HG03066 (cell line): ENCODE measurements at regions not wholly inside any gene's neighbourhood (a gene's known extent, or its start where the extent isn't known, plus 50 kb on each side); places are given as distances from the start of the nearest gene placed in this dataset.
A peak's percentile ranks its signal among the peaks of the same experiment; 100 is the strongest.
"Not testable (repeated sequence)": the region's sequence is repeated elsewhere in the genome, so short reads cannot be mapped to it uniquely, and the experiment has no call there.

Experiments
- ATAC-seq: cut with Tn5 transposase; IDR thresholded peaks from one replicate; pipeline ENCODE4 v1.9.1; 2021; ENCODE audit warnings: low read depth; ENCODE audit not compliant: unreplicated experiment

DNA sequence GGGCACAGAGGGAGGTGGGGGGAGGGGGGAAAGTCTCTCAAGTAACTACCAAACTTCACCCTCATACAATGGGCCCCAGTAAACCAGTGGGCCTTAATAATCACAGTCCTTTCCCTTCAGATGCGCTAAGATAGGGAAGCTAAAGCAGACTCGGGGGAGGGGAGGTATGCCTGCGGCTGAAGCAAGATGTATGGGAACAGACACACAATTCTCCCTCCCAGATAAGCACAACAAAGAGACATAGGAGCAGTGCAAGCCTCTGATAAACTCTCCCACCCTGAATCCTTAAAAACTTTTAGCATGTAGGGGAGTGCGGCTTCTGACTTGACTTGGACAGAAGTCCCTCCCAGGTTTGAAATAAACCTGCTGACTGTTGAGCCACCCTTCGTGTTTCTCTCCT, 54.7 kb downstream of the PROP1 start:
- ATAC-seq: not testable (repeated sequence)

DNA sequence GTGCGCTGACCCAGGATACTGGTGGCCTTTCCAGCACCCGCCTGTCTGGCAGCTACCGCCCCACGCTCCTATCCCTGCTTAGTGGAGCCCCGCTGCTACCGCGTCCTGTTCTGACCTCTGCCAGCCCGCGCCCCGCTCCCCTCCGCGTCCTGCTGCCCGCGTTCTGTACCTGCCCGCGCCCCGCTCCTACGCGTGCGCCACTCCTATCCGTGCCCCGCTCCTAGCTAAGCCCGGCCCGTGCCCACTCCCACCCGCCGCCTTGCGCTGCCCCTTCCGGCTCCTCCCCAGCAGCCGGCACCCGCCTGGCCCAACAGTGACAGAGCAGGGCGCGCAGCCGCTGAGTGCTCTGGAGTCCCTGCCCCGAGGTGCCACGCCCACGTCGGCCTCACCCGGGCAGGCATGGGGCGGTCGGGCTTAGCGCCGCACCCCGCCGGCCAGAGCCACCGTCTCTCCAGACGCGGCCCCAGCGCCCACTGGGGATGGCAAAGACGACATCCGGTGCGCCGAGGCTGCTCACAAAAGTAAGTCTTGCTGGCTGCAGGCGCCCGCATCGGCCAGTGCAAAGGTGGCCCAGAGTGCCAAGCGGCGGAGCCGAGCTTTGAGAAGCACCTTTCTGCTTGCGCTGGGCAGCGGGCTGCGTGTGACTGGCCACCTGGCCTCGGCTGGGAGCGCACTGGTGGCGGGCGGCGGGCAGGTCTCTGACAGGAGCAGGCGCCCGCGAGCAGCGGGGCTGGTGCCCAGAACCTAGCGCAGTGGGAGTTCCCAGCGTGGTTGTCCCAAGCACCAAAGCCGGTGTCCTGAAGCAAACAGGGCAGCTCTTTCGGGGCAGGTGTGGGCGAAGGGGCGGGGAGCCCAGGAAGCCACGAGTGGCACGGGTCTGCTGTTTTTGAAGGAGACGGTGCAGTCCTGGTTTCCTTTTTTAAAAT, 56.5 kb downstream of the PROP1 start:
- ATAC-seq: not testable (repeated sequence)

DNA sequence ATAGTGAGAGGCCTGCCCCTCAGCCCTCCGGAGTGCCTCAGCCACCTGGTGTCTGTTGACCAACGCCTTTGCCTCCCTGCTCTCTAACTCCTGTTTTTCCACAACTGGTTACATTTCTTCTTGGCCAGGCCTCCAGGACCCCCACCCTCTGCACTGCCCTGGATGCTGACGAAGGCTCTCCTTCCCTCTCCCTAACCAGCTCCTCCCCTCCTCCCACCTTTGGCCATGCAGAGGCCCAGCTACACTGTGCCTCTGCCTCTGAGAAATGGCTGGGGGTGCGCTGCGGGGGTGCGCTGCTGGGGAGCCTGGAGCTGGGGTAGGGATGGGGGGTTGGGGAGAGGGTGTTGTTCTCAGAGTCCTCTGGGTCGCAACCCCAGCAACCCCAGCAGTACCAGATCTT, 57.3 kb downstream of the PROP1 start:
- ATAC-seq: not testable (repeated sequence)

DNA sequence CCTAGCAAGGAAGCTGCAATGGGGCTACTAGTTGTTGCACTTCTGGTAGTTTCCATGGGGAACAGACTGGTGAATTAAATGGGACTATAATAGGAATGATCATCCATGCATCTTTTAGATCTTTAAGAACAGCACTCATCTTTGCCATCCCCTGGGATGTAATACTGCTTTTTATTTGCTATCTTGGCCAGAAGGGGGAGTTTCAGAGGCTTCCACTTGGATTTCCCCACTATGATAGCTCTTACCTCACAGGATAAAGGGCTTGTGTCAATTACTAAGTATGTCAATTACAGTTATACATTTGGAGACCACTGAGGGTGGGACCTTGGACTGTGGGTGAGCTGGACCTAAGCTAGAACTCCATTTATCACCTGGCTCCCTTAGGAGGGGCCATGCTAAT, 61.8 kb downstream of the PROP1 start:
- not testable (repeated sequence) for ATAC-seq

- ATAC-seq: not testable (repeated sequence)
Measured at GRCh38 chr5:177930269-177931022, 65.6 kb downstream of the PROP1 start.

GRCh38 chr5:177929618-177930017, 66.4 kb downstream of the PROP1 start:
- ATAC-seq: not testable (repeated sequence)

DNA sequence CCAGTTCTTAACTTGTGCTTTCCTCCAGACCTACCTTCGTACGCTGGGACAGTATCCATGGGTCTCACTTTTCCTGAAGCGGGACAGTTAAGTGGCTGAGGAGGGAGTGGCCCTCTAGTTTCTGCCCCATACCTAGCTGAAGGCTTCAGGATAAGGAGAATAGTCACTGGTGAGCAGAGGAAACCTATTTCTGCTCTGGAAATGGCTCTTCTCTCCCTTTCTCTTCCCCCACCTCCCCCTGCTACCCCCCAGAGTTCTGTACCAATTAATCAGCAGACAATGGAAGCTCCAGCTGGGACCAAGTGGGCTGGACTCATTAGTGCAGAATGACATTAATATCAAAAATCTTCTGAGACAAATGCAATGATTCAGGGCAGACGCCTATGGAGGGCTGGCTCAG, 68.5 kb downstream of the PROP1 start:
- not testable (repeated sequence) for ATAC-seq

GRCh38 chr5:177924577-177924976, 71.5 kb downstream of the PROP1 start:
- not testable (repeated sequence) for ATAC-seq

GRCh38 chr5:177923837-177924236, 72.2 kb downstream of the PROP1 start:
- ATAC-seq: not testable (repeated sequence)

DNA sequence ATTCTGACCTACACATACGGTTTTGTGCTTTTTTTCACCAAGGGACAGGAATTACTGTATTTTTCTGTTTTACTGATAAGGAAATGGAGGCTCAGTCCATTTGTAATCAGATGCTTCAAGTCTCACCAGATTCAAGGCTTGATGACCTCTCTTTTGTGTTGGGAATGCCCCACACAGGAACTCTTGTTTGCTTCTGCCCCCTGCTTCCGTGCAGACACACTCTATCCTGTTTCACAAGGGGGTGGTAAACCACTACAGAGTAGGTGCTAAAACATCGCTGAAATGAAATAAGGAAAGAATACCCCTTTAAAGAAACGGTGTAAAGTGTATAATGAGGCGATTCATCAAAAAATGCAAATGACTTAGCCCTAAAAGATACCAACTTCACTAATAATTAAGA, 72.9 kb downstream of the PROP1 start:
- ATAC-seq: not testable (repeated sequence)

DNA sequence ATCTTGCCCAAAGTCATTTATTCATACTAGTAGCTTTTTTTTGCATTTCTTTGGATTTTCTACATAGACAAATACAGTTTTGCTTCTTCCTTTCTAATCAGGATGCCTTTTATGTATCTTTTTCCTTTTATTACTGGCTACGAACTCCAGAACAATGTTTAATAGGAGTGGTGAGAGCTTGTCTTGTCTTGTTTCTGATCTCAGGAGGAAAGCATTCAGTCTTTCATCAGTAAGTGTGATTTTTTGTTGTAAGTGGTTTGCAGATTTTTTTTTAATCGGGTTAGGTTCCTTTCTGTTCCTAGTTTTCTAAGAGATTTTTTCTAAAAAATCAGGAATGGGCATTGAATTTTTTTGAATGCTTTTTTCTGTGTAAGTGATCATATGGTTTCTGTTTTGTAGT, 86.8 kb downstream of the PROP1 start:
- ATAC-seq: not testable (repeated sequence)

- not testable (repeated sequence) for ATAC-seq
Measured at GRCh38 chr5:177902806-177903205, 93.2 kb downstream of the PROP1 start.

- not testable (repeated sequence) for ATAC-seq
Measured at GRCh38 chr5:177900066-177900465, 96.0 kb downstream of the PROP1 start.

DNA sequence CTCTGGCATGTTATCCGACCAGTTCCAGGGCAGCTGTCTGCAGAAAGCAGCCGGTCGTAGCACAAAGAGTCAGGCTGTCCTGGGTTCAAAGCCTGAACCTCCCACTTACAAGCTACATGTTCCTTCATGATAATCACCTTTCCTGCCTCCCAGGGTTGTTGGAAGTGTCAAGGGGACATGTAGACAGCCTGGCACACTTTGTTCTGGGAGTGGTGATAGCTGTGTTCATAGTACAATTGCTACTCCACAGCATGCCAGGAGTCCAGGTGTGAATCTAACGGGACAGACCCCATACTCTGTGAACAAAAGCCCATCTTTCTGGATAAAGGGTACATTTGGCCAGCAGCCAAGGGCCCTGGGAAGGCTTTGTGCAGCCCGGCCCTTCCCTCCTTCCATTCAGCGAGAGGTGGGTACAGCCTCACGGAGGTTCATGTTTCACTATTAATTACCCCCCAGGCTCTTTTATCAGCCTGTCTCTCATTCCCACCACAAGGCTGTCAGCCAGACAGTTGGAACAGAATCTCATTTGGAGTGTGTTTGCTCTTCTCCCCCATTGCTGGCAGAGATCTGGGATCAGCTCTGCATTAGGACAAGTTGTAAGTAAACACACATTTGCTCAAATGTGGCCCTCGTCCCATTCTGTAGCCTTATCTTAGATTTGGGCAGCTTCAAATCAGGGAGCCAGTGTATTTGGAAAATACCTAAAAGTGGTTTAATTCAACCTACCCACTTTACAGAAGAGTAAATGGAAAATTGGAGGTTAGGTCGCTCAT, 101.2 kb downstream of the PROP1 start:
- not testable (repeated sequence) for ATAC-seq

GRCh38 chr5:177892357-177892665, 103.7 kb downstream of the PROP1 start:
- not testable (repeated sequence) for ATAC-seq

DNA sequence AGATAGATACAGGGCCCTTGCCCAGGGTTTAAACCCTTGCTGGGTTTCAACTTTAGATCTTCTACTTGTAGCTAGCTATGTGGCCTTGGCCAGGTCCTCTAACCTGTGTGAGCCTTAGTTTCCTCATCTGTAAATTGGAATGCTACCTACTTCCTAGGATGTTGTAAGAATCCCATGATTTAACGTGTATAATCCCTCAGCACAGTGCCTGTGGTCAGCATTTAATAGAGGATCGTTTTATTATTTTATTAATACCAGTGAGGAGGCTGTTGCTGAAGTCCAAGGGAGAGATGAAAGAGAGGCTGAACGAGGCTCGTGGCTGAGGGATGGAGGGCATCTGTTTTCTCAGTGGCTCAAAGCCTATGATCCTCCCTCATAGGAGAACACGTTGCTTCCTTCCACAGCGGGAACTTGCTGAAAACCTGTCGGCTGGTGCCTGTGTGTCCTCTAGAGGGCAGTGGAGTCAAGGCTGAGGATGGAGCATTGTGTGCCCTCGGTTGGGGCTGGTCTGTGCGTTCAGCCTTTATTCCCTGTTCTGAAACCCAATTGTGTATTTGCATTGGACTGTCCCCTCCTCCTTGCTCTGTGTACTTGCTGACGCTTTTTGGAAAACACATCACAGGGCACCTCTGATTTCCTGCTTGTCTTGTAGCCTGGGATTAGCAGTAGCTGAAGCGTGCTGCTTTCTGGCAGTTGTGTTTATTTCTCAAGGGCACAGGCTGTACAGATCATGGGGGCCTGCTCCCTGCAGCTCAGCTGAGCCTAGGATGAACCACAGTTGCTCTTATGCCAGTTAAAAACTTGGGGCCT, 104.3 kb downstream of the PROP1 start:
- ATAC-seq: peak; percentile 87

- not testable (repeated sequence) for ATAC-seq
Measured at GRCh38 chr5:177883295-177883694, 100.6 kb upstream of the FAM153A start.

DNA sequence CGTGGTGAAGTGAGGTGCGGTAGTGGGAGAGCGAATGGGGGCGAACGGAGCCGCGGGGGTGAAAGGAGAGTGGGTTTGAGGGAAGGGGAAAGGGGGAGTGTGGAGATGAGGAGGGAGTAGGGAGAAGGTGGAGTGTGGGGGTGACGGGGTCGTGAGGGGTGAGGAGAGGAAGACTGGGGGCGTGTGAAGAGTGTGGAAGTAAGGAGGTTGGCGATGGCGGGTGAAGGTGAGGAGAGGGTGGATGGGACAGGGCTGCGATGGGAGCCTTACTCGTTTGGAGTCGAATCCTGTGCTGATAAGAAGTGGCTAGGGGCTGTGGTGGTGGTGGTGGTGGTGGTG, 93.2 kb upstream of the FAM153A start:
- ATAC-seq: peak; percentile 4

- ATAC-seq: peak; percentile 66
Measured at GRCh38 chr5:177875013-177875899, 92.6 kb upstream of the FAM153A start.
